H1 (cell line): ENCODE measurements at regions not wholly inside any gene's neighbourhood (a gene's known extent, or its start where the extent isn't known, plus 50 kb on each side); places are given as distances from the start of the nearest gene placed in this dataset.

ENCODE experiments used
- BRCA1 ChIP-seq: IDR thresholded peaks from 2 replicates; pipeline ENCODE4 v1.6.1; 2012; ENCODE audit warnings: low read depth, low read length, improper control_type of control experiment
- CBX5 ChIP-seq: fragments of 300-800, 300-1000 bp; sonication (generic); IDR thresholded peaks from 2 replicates; pipeline ENCODE4 v1.7.1; 2016; ENCODE audit warnings: antibody characterized with exemption, low read length, low read depth
- CTCF ChIP-seq, 3 experiments: IDR thresholded peaks; 1 replicate in 2 of 3; 2 replicates in 1 of 3; pipeline versions ENCODE4 v1.5.1 to v1.6.1; 2011; ENCODE audit warnings: low read length in 3 of 3, mild to moderate bottlenecking in 3 of 3, inconsistent platforms in 2 of 3, low read depth in 1 of 3, moderate library complexity in 1 of 3; ENCODE audit not compliant: insufficient read depth in 1 of 3; ENCODE audit errors: control extremely low read depth in 1 of 3
- POLR2A ChIP-seq, 2 experiments: IDR thresholded peaks; 1 replicate in 1 of 2; 2 replicates in 1 of 2; pipeline ENCODE4 v1.6.1; 2011; ENCODE audit warnings: low read depth in 2 of 2, low read length in 2 of 2, mild to moderate bottlenecking in 2 of 2; ENCODE audit errors: control extremely low read depth in 1 of 2
- TAF1 ChIP-seq: IDR thresholded peaks from 2 replicates; pipeline ENCODE4 v1.6.1; 2011; ENCODE audit warnings: mild to moderate bottlenecking, low read depth, low read length
- TCF12 ChIP-seq: IDR thresholded peaks from 2 replicates; pipeline ENCODE4 v1.6.1; 2011; ENCODE audit warnings: low read depth, mild to moderate bottlenecking, low read length

DNA sequence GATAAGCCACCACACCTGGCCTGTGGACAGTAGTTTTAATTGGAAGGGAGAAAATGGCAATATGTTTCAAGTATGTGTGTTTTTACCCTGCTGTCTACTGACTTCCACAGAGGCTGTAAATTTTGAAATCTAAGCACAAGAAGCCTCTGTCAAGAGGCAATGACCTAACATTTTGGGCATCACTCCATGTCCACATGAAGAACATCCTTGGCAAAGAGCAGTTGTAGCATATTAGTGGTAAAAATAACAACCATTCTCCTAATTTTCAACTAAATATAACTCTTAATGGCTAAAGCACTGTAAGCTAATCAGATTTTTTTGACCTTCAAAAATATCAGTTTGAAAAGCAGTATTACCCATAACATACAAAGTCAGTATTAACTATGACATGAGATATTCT, 100.3 kb upstream of the APC start:
- no peak for TF ChIP-seq POLR2A (IDR thresholded peaks at IDR 0.05; ENCODE audit: control extremely low read depth in 1 of 2, low read depth in 2 of 2, low read length in 2 of 2)
- TF ChIP-seq CBX5 = no peak
- TF ChIP-seq TAF1 = no peak
- TF ChIP-seq CTCF (IDR thresholded peaks at IDR 0.05; ENCODE audit: control extremely low read depth in 1 of 3, insufficient read depth in 1 of 3, low read depth in 1 of 3, low read length in 3 of 3) = no peak
- TF ChIP-seq TCF12 = no peak
- TF ChIP-seq BRCA1 = no peak
